Stomach (tissue), 8 donors: ENCODE measurements at regions not wholly inside any gene's neighbourhood (a gene's known extent, or its start where the extent isn't known, plus 50 kb on each side); places are given as distances from the start of the nearest gene placed in this dataset.

Source experiments
- DNase-seq, 2 donors: peaks; one replicate each; pipeline versions ENCODE4 v3.0.0 to v3.0.0-alpha.2; 2013 to 2019
- H3K27ac ChIP-seq, 5 donors: fragments of 200-600 bp in 4 of 5; sonication (generic) in 4 of 5; one replicate each; pipeline ENCODE4 v1.5.1; 2013 to 2019; ENCODE audit warnings: mild to moderate bottlenecking in 1 of 5, moderate library complexity in 1 of 5
- H3K27me3 ChIP-seq, 3 donors: fragments of 200-600 bp; sonication (generic); one replicate each; pipeline ENCODE4 v1.5.1; 2017 to 2019; ENCODE audit warnings: mixed run types in 1 of 3
- H3K36me3 ChIP-seq, 4 donors: fragments of 200-600 bp; sonication (generic); 1 replicate in 3 of 4; 2 replicates in 1 of 4; pipeline ENCODE4 v1.5.1; 2016 to 2019
- H3K4me1 ChIP-seq, 4 donors: fragments of 200-600 bp; sonication (generic); one replicate each; pipeline ENCODE4 v1.5.1; 2016 to 2019
- H3K4me3 ChIP-seq, 4 donors: fragments of 200-600 bp; sonication (generic) in 3 of 4; one replicate each; pipeline ENCODE4 v1.5.1; 2016 to 2019; ENCODE audit warnings: mild to moderate bottlenecking in 1 of 4
- H3K9me3 ChIP-seq, 4 donors: fragments of 200-600 bp; sonication (generic); one replicate each; pipeline ENCODE4 v1.5.1; 2016 to 2019
- EP300 ChIP-seq: sonication (generic); formaldehyde crosslinking; IDR thresholded peaks from one replicate; pipeline ENCODE4 v1.6.1; 2017; ENCODE audit warnings: antibody characterized with exemption
- POLR2A ChIP-seq, 4 donors: fragments of 450-650 bp; IDR thresholded peaks; one replicate each; pipeline ENCODE4 v1.6.1; 2016; ENCODE audit warnings: antibody characterized with exemption in 4 of 4, control low read depth in 2 of 4, mild to moderate bottlenecking in 1 of 4, moderate library complexity in 1 of 4
- POLR2AphosphoS5 ChIP-seq, 3 donors: sonication (generic); formaldehyde crosslinking; IDR thresholded peaks; one replicate each; pipeline ENCODE4 v1.6.1; 2016; ENCODE audit warnings: antibody characterized with exemption in 3 of 3
- WGBS, 5 donors: extraction: QIAGEN DNeasy Blood & Tissue Kit in 3 of 5; methylation state at CpG; one replicate each; pipeline versions ENCODE4 v1.1.5 to v1.1.7; 2013 to 2018; 5-methylcytosine and 5-hydroxymethylcytosine counted together
- intact Hi-C: fragments of 100-400 bp; cut with DNase I; formaldehyde crosslinking; loops from one replicate; pipeline ENCODE4 v1.15.1; 2023; ENCODE audit warnings: low total_unique reads
- TF ChIP-seq, protein P1 (sequence below), 7 experiments: fragments of 450-650 bp in 4 of 7; fragments of 200-600 bp in 3 of 7; sonication (generic) in 3 of 7; IDR thresholded peaks; one replicate each; pipeline ENCODE4 v1.5.1; 2016 to 2019; ENCODE audit warnings: antibody characterized with exemption in 7 of 7, control low read depth in 2 of 7, mild to moderate bottlenecking in 1 of 7
- donor health status: healthy with polysubstance abuse.
- donor health status: Bipolar disorder and iron deficiency.
- donor health status: healthy.

DNA sequence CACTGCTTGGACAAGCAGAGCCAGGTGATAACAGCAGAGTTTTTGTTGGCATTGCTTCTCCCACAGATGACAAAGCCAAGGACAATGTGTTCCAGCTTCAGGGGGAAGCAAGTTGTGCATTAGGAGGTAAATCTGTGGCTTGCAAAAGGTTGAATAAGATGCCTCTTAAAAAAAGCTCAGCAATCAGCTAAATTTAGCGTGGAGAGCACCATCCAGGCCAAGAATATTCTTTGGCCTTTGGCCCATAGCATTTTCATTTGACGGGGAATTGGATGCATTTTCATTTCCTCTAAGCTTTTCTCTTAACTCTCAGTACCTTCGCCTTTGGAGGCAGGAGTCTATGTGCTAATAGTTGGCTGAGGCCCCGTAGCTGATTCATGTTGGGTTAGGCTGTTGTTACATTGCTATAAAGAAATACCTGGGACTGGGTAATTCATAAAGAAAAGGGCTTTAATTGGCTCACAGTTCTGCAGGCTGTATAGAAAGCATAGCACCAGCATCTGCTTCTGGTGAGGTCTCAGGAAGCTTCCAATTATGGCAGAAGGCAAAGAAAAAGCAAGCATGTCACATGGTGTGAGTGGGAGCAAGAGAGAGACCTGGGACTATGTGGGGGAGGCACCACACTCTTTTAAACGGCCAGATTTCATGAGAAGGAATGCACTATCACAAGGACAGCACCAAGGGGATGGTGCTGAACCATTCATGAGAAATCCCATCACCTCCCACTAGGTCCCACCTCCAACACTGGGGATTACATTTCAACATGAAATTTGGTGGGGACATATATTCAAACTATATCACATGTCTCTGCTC, 350.1 kb upstream of the C11orf87 start:
- Histone ChIP-seq H3K9me3 (peaks cover 0 to 17% (median 4%) of the 10 kb centered on the region in 4 donors), H3K27me3 (no peaks in the 10 kb centered on the region), H3K4me1 (peaks cover 0 to 10% (median 2%) of the 10 kb centered on the region in 4 donors), H3K27ac (peak overlapping the region in 1 of 5 donors; percentile 73), H3K36me3 (no peaks in the 10 kb centered on the region), H3K4me3 (no peak overlapping the region)
- peak in 1 of 2 donors; percentile 31 for DNase-seq
- WGBS, 5 donors, result 53 to 68% (median 66%) methylated on average over 5 of the region's 5 CpGs
- peak; percentile 59 for TF ChIP-seq EP300
- TF ChIP-seq, protein P1, sequence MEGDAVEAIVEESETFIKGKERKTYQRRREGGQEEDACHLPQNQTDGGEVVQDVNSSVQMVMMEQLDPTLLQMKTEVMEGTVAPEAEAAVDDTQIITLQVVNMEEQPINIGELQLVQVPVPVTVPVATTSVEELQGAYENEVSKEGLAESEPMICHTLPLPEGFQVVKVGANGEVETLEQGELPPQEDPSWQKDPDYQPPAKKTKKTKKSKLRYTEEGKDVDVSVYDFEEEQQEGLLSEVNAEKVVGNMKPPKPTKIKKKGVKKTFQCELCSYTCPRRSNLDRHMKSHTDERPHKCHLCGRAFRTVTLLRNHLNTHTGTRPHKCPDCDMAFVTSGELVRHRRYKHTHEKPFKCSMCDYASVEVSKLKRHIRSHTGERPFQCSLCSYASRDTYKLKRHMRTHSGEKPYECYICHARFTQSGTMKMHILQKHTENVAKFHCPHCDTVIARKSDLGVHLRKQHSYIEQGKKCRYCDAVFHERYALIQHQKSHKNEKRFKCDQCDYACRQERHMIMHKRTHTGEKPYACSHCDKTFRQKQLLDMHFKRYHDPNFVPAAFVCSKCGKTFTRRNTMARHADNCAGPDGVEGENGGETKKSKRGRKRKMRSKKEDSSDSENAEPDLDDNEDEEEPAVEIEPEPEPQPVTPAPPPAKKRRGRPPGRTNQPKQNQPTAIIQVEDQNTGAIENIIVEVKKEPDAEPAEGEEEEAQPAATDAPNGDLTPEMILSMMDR (IDR thresholded peaks at IDR 0.05), result no peak
- no peak for TF ChIP-seq POLR2A (IDR thresholded peaks at IDR 0.05)
- TF ChIP-seq POLR2AphosphoS5 (IDR thresholded peaks at IDR 0.05), result peak in 1 of 3 donors; percentile 58
- intact Hi-C loops, result no loop called here

DNA sequence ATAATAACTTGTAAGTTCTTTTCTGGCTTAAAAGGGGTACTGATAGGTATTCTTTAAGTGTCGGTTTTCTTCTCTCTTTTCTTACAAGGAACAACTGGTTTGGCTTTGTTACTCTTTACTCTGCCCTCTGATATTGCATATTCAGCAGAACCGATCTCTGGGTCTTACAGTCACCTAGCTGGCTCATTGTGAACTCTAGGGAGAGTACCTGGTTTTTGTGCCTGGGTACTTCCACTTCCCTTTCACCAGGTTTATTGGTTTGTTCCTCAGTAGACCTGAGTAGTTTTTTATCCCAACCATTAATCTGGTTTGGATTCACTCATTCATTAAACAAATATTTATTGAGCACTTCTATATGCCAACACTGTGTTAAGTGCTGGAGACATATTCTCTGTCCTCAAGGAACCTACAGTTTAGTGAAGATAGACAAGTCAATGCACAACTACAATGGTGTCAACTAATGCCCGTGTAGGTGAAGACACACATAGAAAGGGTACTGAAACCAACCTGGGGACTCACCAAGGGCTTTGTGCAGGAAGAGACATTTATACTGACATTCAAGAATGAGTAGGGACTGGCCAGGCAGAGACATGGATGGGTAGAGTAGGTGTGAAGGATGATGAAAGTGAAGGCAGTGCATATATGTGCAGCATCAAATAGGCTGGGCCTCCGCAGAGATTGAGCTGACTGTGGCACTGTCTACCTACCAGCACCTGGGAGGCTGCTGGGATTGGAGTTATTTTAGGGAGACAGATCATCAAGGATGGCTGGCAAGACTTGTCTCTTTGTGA, 348.8 kb upstream of the C11orf87 start:
- no peaks in the 10 kb centered on the region for H3K36me3 ChIP-seq
- intact Hi-C loops, result no loop called here
- 80 to 90% (median 87%) methylated on average over 4 of the region's 4 CpGs for WGBS, 5 donors
- peaks cover 0 to 10% (median 2%) of the 10 kb centered on the region in 4 donors for H3K4me1 ChIP-seq
- no peak overlapping the region for H3K27ac ChIP-seq
- H3K4me3 ChIP-seq, result no peak overlapping the region
- no peak for DNase-seq
- H3K27me3 ChIP-seq, result no peaks in the 10 kb centered on the region
- H3K9me3 ChIP-seq, result peaks cover 0 to 17% (median 2%) of the 10 kb centered on the region in 4 donors
- TF ChIP-seq EP300 (no peak), POLR2AphosphoS5 (IDR thresholded peaks at IDR 0.05) (no peak), POLR2A (IDR thresholded peaks at IDR 0.05) (no peak)
- TF ChIP-seq, protein P1 (IDR thresholded peaks at IDR 0.05), result no peak

- Histone ChIP-seq H3K36me3 (no peaks in the 10 kb centered on the region), H3K4me3 (no peak overlapping the region), H3K9me3 (peaks cover 0 to 4% (median under 1%) of the 10 kb centered on the region in 4 donors), H3K27ac (no peak overlapping the region), H3K4me1 (peaks cover 0 to 10% (median 2%) of the 10 kb centered on the region in 4 donors), H3K27me3 (no peaks in the 10 kb centered on the region)
- intact Hi-C loops, result no loop called here
- WGBS, 5 donors, result 64 to 86% (median 74%) methylated on average over 2 of the region's 2 CpGs
- TF ChIP-seq, protein P1 (IDR thresholded peaks at IDR 0.05), result no peak
- TF ChIP-seq POLR2A (IDR thresholded peaks at IDR 0.05), result no peak
- DNase-seq, result no peak
Observed at GRCh38 chr11:109075976-109076375, 346.0 kb upstream of the C11orf87 start.

GRCh38 chr11:109076870-109077269, 345.1 kb upstream of the C11orf87 start:
- no peak for TF ChIP-seq POLR2A (IDR thresholded peaks at IDR 0.05)
- no peak for TF ChIP-seq POLR2AphosphoS5 (IDR thresholded peaks at IDR 0.05)
- TF ChIP-seq EP300, result no peak
- TF ChIP-seq, protein P1 (IDR thresholded peaks at IDR 0.05), result no peak
- H3K4me3 ChIP-seq, result no peak overlapping the region
- 52 to 75% (median 73%) methylated on average over 2 of the region's 2 CpGs for WGBS, 5 donors

More at GRCh38 chr11:109076870-109077269, 345.1 kb upstream of the C11orf87 start:
- no peak for DNase-seq
- intact Hi-C loops, result no loop called here
- Histone ChIP-seq H3K9me3 (no peaks in the 10 kb centered on the region), H3K27me3 (no peaks in the 10 kb centered on the region), H3K27ac (no peak overlapping the region), H3K36me3 (no peaks in the 10 kb centered on the region), H3K4me1 (peaks cover 0 to 9% (median 2%) of the 10 kb centered on the region in 4 donors)
